Left lung (tissue), 4 donors: ENCODE measurements at regions not wholly inside any gene's neighbourhood (a gene's known extent, or its start where the extent isn't known, plus 50 kb on each side); places are given as distances from the start of the nearest gene placed in this dataset.

Experiments
- ATAC-seq: fragments of 200-7000 bp; cut with Tn5 transposase; one replicate; pipeline ENCODE4 v1.9.1; 2020; ENCODE audit warnings: moderate library complexity
- DNase-seq, 4 donors: peaks; one replicate each; pipeline ENCODE4 v3.0.0-alpha.2; 2013 to 2020
- H3K27ac ChIP-seq, 2 donors: fragments of 200-600 bp; sonication (generic) in 1 of 2; one replicate each; pipeline versions ENCODE4 v1.5.0 to v1.8.0; 2020 to 2021
- H3K27me3 ChIP-seq, 2 donors: fragments of 200-600 bp; sonication (generic) in 1 of 2; one replicate each; pipeline versions ENCODE4 v1.5.0 to v1.8.0; 2020 to 2021
- H3K36me3 ChIP-seq, 2 donors: fragments of 200-600 bp; sonication (generic) in 1 of 2; one replicate each; pipeline versions ENCODE4 v1.5.0 to v1.8.0; 2020 to 2021
- H3K4me1 ChIP-seq, 2 donors: fragments of 200-600 bp; one replicate each; pipeline ENCODE4 v1.8.0; 2021
- H3K4me3 ChIP-seq, 2 donors: fragments of 200-600 bp; sonication (generic) in 1 of 2; one replicate each; pipeline versions ENCODE4 v1.5.0 to v1.8.0; 2020 to 2021; ENCODE audit warnings: mild to moderate bottlenecking in 1 of 2
- H3K9me3 ChIP-seq, 2 donors: fragments of 200-600 bp; sonication (generic) in 1 of 2; one replicate each; pipeline versions ENCODE4 v1.5.0 to v1.8.0; 2020 to 2021
- CTCF ChIP-seq, 2 donors: fragments of 200-600 bp; sonication (generic) in 1 of 2; IDR thresholded peaks; one replicate each; pipeline versions ENCODE4 v1.5.0 to v1.8.0; 2021; ENCODE audit warnings: antibody characterized with exemption in 2 of 2
- intact Hi-C, 2 donors: fragments of 100-400 bp; cut with DNase I; formaldehyde crosslinking; loops; one replicate each; pipeline versions ENCODE4 v1.11.2 to v1.14.2; 2022
- donor health status: DM: no; HTN: yes; CAD: no.
- donor health status: DM: no; HTN: no; CAD: no.

- intact Hi-C loops = no loop called here
- Histone ChIP-seq H3K4me1 (no peaks in the 10 kb centered on the region), H3K9me3 (peaks cover 0 to 2% of the 10 kb centered on the region in 2 donors), H3K27me3 (no peaks in the 10 kb centered on the region), H3K27ac (no peak overlapping the region), H3K4me3 (no peak overlapping the region), H3K36me3 (no peaks in the 10 kb centered on the region)
- DNase-seq (no peak), ATAC-seq (no peak)
- TF ChIP-seq CTCF (IDR thresholded peaks at IDR 0.05) = no peak
Observed at GRCh38 chr6:80436663-80437062, 330.2 kb downstream of the BCKDHB start.

GRCh38 chr6:80435457-80435856, 329.0 kb downstream of the BCKDHB start:
- H3K4me1 ChIP-seq = no peaks in the 10 kb centered on the region
- no peak for TF ChIP-seq CTCF (IDR thresholded peaks at IDR 0.05)
- DNase-seq (no peak), ATAC-seq (no peak)
- no peak overlapping the region for H3K27ac ChIP-seq
- intact Hi-C loops = no loop called here
- H3K4me3 ChIP-seq = no peak overlapping the region
- peaks cover 0 to 7% of the 10 kb centered on the region in 2 donors for H3K9me3 ChIP-seq
- H3K36me3 ChIP-seq = no peaks in the 10 kb centered on the region
- H3K27me3 ChIP-seq = no peaks in the 10 kb centered on the region

GRCh38 chr6:80434691-80435350, 328.4 kb downstream of the BCKDHB start:
- ATAC-seq = no peak

GRCh38 chr6:80433673-80434025, 327.2 kb downstream of the BCKDHB start:
- Histone ChIP-seq H3K4me3 (no peak overlapping the region), H3K36me3 (no peaks in the 10 kb centered on the region), H3K27me3 (no peaks in the 10 kb centered on the region), H3K27ac (no peak overlapping the region), H3K9me3 (peaks cover 0 to 8% of the 10 kb centered on the region in 2 donors), H3K4me1 (no peaks in the 10 kb centered on the region)
- intact Hi-C loops = no loop called here
- ATAC-seq = no peak
- TF ChIP-seq CTCF (IDR thresholded peaks at IDR 0.05) = no peak
- no peak for DNase-seq

More at GRCh38 chr6:80434691-80435350, 328.4 kb downstream of the BCKDHB start:
- Histone ChIP-seq H3K4me1 (no peaks in the 10 kb centered on the region), H3K9me3 (peaks cover 0 to 8% of the 10 kb centered on the region in 2 donors), H3K27me3 (no peaks in the 10 kb centered on the region), H3K27ac (no peak overlapping the region), H3K36me3 (no peaks in the 10 kb centered on the region), H3K4me3 (no peak overlapping the region)
- TF ChIP-seq CTCF (IDR thresholded peaks at IDR 0.05) = no peak
- no peak for DNase-seq
- intact Hi-C loops = no loop called here

- intact Hi-C loops = no loop called here
- no peak overlapping the region for H3K27ac ChIP-seq
- H3K36me3 ChIP-seq = no peaks in the 10 kb centered on the region
- no peak for TF ChIP-seq CTCF (IDR thresholded peaks at IDR 0.05)
- no peaks in the 10 kb centered on the region for H3K27me3 ChIP-seq
- ATAC-seq (no peak), DNase-seq (peak in 1 of 4 donors; percentile 21)
- H3K4me1 ChIP-seq = no peaks in the 10 kb centered on the region
- H3K9me3 ChIP-seq = peaks cover 0 to 13% of the 10 kb centered on the region in 2 donors
- H3K4me3 ChIP-seq = no peak overlapping the region
Observed at GRCh38 chr6:80433010-80433672, 326.7 kb downstream of the BCKDHB start.
